Osteoblast (primary cell): ENCODE measurements at regions not wholly inside any gene's neighbourhood (a gene's known extent, or its start where the extent isn't known, plus 50 kb on each side); places are given as distances from the start of the nearest gene placed in this dataset.

Experiments
- DNase-seq: peaks from one replicate; pipeline ENCODE4 v3.0.0; 2011; ENCODE audit warnings: low spot score, mixed read lengths; ENCODE audit not compliant: insufficient read length; ENCODE audit errors: missing footprints
- H2AFZ ChIP-seq: 2 replicates; pipeline ENCODE4 v1.6.0; 2011; ENCODE audit warnings: mild to moderate bottlenecking, low read length
- H3K27ac ChIP-seq: 2 replicates; pipeline ENCODE4 v1.5.1; 2011; ENCODE audit warnings: mild to moderate bottlenecking, low read depth, low read length, moderate library complexity
- H3K27me3 ChIP-seq: 2 replicates; pipeline ENCODE4 v1.6.0; 2012; ENCODE audit warnings: mild to moderate bottlenecking, control low read depth, inconsistent platforms, low read length, moderate library complexity; ENCODE audit not compliant: insufficient read depth
- H3K36me3 ChIP-seq: 2 replicates; pipeline ENCODE4 v1.5.1; 2011; ENCODE audit warnings: mild to moderate bottlenecking, low read length, control low read depth, moderate library complexity; ENCODE audit not compliant: insufficient read depth
- H3K4me1 ChIP-seq: 2 replicates; pipeline ENCODE4 v1.5.1; 2011; ENCODE audit warnings: mild to moderate bottlenecking, low read length, control low read depth, moderate library complexity; ENCODE audit not compliant: insufficient read depth
- H3K4me2 ChIP-seq: 2 replicates; pipeline ENCODE4 v1.6.0; 2011; ENCODE audit warnings: mild to moderate bottlenecking, low read length; ENCODE audit not compliant: insufficient read depth
- H3K4me3 ChIP-seq: fragments of 200-600 bp; sonication (generic); 3 replicates; pipeline ENCODE4 v1.5.1; 2012; ENCODE audit warnings: mild to moderate bottlenecking, low read length, inconsistent platforms; ENCODE audit not compliant: insufficient read depth
- H3K79me2 ChIP-seq: 2 replicates; pipeline ENCODE4 v1.6.0; 2012; ENCODE audit warnings: mild to moderate bottlenecking, low read length, control low read depth, inconsistent platforms; ENCODE audit not compliant: insufficient read depth
- H3K9me3 ChIP-seq: 2 replicates; pipeline ENCODE4 v1.5.1; 2011; ENCODE audit warnings: low read depth, low read length, control low read depth
- H4K20me1 ChIP-seq: 2 replicates; pipeline ENCODE4 v1.6.0; 2012; ENCODE audit warnings: mild to moderate bottlenecking, low read length, control low read depth; ENCODE audit not compliant: insufficient read depth
- CTCF ChIP-seq: IDR thresholded peaks from 2 replicates; pipeline ENCODE4 v1.5.1; 2011; ENCODE audit warnings: mild to moderate bottlenecking, low read depth, low read length, moderate library complexity; ENCODE audit errors: extremely low read depth

GRCh38 chrX:7252013-7252610, 104.2 kb upstream of the PUDP start:
- Histone ChIP-seq H3K79me2 (no peaks in the 10 kb centered on the region), H3K4me3 (no peak overlapping the region), H2AFZ (no peak overlapping the region), H3K27ac (no peak overlapping the region), H3K4me2 (no peak overlapping the region), H3K4me1 (no peaks in the 10 kb centered on the region), H3K36me3 (no peaks in the 10 kb centered on the region), H4K20me1 (no peaks in the 10 kb centered on the region), H3K27me3 (no peaks in the 10 kb centered on the region), H3K9me3 (no peaks in the 10 kb centered on the region)
- DNase-seq: no peak
- no peak for TF ChIP-seq CTCF

- DNase-seq: no peak
- H3K27me3 ChIP-seq: no peaks in the 10 kb centered on the region
- H3K4me1 ChIP-seq: no peaks in the 10 kb centered on the region
- no peak overlapping the region for H3K4me3 ChIP-seq
- no peak overlapping the region for H3K27ac ChIP-seq
- TF ChIP-seq CTCF: no peak
- no peaks in the 10 kb centered on the region for H3K36me3 ChIP-seq
- no peak overlapping the region for H3K4me2 ChIP-seq
- H3K79me2 ChIP-seq: no peaks in the 10 kb centered on the region
- H2AFZ ChIP-seq: no peak overlapping the region
- no peaks in the 10 kb centered on the region for H4K20me1 ChIP-seq
- H3K9me3 ChIP-seq: no peaks in the 10 kb centered on the region
Observed at GRCh38 chrX:7247346-7247745, 99.4 kb upstream of the PUDP start.

- TF ChIP-seq CTCF: no peak
- Histone ChIP-seq H3K27me3 (no peaks in the 10 kb centered on the region), H3K4me2 (no peak overlapping the region), H3K27ac (no peak overlapping the region), H3K79me2 (no peaks in the 10 kb centered on the region), H3K4me3 (no peak overlapping the region), H2AFZ (no peak overlapping the region), H3K9me3 (no peaks in the 10 kb centered on the region), H4K20me1 (no peaks in the 10 kb centered on the region), H3K4me1 (no peaks in the 10 kb centered on the region), H3K36me3 (no peaks in the 10 kb centered on the region)
- no peak for DNase-seq
Observed at GRCh38 chrX:7244405-7244804, 96.5 kb upstream of the PUDP start.

GRCh38 chrX:7242613-7243012, 94.7 kb upstream of the PUDP start:
- H4K20me1 ChIP-seq: no peaks in the 10 kb centered on the region
- no peak overlapping the region for H2AFZ ChIP-seq
- no peaks in the 10 kb centered on the region for H3K27me3 ChIP-seq
- H3K27ac ChIP-seq: no peak overlapping the region
- no peaks in the 10 kb centered on the region for H3K36me3 ChIP-seq
- no peak overlapping the region for H3K4me3 ChIP-seq
- no peaks in the 10 kb centered on the region for H3K4me1 ChIP-seq
- TF ChIP-seq CTCF: no peak
- no peaks in the 10 kb centered on the region for H3K9me3 ChIP-seq
- H3K79me2 ChIP-seq: no peaks in the 10 kb centered on the region
- no peak overlapping the region for H3K4me2 ChIP-seq
- no peak for DNase-seq
